HepG2 (cell line): ENCODE measurements at regions not wholly inside any gene's neighbourhood (a gene's known extent, or its start where the extent isn't known, plus 50 kb on each side); places are given as distances from the start of the nearest gene placed in this dataset.

Source experiments
- ASH2L ChIP-seq: fragments of 300-600, 200-600 bp; sonication (generic); IDR thresholded peaks from 2 replicates; pipeline ENCODE4 v1.7.0; 2017; ENCODE audit warnings: low read depth, mild to moderate bottlenecking, moderate library complexity, mixed read lengths, low read length; ENCODE audit not compliant: insufficient read length
- CHD2 ChIP-seq: IDR thresholded peaks from 2 replicates; pipeline ENCODE4 v1.6.1; 2011; ENCODE audit warnings: low read depth, low read length, improper control_type of control experiment
- FIP1L1 ChIP-seq: fragments of 200-400 bp; formaldehyde crosslinking; IDR thresholded peaks from 2 replicates; pipeline ENCODE4 v1.6.1; 2018; ENCODE audit warnings: low read depth, mild to moderate bottlenecking, low read length, moderate library complexity, borderline replicate concordance; ENCODE audit not compliant: insufficient read depth
- HOXA7 ChIP-seq: sonication (generic); formaldehyde crosslinking; IDR thresholded peaks from 2 replicates; pipeline ENCODE4 v1.8.1; 2022; ENCODE audit warnings: mild to moderate bottlenecking, missing genetic modification reagents, moderate library complexity
- NRL ChIP-seq: sonication (generic); formaldehyde crosslinking; IDR thresholded peaks from 2 replicates; pipeline ENCODE4 v1.5.0; 2020; ENCODE audit warnings: missing genetic modification reagents, mild to moderate bottlenecking, moderate library complexity, borderline replicate concordance
- PHF8 ChIP-seq: sonication (generic); formaldehyde crosslinking; IDR thresholded peaks from 2 replicates; pipeline ENCODE4 v1.5.0; 2020; ENCODE audit warnings: missing genetic modification reagents
- POLR2A ChIP-seq, 2 experiments: IDR thresholded peaks; 2 replicates each; pipeline ENCODE4 v1.6.1; 2011; ENCODE audit warnings: low read depth in 2 of 2, low read length in 2 of 2, mild to moderate bottlenecking in 1 of 2, moderate library complexity in 1 of 2; ENCODE audit not compliant: insufficient read depth in 1 of 2
- SP4 ChIP-seq: sonication (generic); formaldehyde crosslinking; IDR thresholded peaks from 2 replicates; pipeline ENCODE4 v1.8.1; 2023; ENCODE audit warnings: mild to moderate bottlenecking, missing genetic modification reagents
- ZNF557 ChIP-seq: sonication (generic); formaldehyde crosslinking; IDR thresholded peaks from 2 replicates; pipeline ENCODE4 v1.4.0; 2020; ENCODE audit warnings: missing genetic modification reagents
- ZNF782 ChIP-seq: sonication (generic); formaldehyde crosslinking; IDR thresholded peaks from 2 replicates; pipeline ENCODE4 v1.4.0; 2020; ENCODE audit warnings: missing genetic modification reagents, mild to moderate bottlenecking, borderline replicate concordance
- TF ChIP-seq, protein P1 (sequence below): sonication (generic); formaldehyde crosslinking; IDR thresholded peaks from 2 replicates; pipeline ENCODE4 v1.8.0; 2022; ENCODE audit warnings: mild to moderate bottlenecking, missing genetic modification reagents; ENCODE audit not compliant: insufficient replicate concordance
- TF ChIP-seq, protein P2 (sequence below): sonication (generic); formaldehyde crosslinking; IDR thresholded peaks from 2 replicates; pipeline ENCODE4 v1.5.0; 2020; ENCODE audit warnings: mild to moderate bottlenecking, missing genetic modification reagents, moderate library complexity

DNA sequence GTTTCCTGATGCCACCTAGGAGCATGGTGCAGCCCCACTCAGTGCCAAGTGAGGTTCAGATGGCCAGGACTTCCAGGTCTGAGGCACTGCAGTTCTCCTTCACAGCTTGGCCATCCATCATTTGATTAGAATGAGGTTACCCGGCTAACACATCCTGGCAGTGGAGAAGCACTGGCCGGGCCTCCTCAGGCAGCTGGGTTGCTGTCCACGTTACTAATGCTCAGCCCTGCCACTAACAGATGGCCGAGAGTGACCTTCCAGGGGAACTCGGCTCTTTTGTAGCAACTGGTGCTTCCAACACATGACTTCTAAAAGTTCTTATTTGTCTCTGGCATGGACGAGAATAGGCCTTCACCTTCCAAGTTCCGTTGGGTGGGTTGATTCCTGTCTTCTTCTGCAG is 204.6 kb upstream of the CFAP20DC start:
- TF ChIP-seq POLR2A (IDR thresholded peaks at IDR 0.05; ENCODE audit: insufficient read depth in 1 of 2, low read depth in 2 of 2, low read length in 2 of 2) (no peak), FIP1L1 (no peak), ASH2L (no peak), HOXA7 (CRISPR knock-in tag) (no peak), NRL (CRISPR knock-in tag) (no peak), SP4 (CRISPR knock-in tag) (no peak), PHF8 (CRISPR knock-in tag) (no peak), CHD2 (no peak), ZNF557 (CRISPR knock-in tag) (no peak), ZNF782 (no peak)
- TF ChIP-seq, protein P1, sequence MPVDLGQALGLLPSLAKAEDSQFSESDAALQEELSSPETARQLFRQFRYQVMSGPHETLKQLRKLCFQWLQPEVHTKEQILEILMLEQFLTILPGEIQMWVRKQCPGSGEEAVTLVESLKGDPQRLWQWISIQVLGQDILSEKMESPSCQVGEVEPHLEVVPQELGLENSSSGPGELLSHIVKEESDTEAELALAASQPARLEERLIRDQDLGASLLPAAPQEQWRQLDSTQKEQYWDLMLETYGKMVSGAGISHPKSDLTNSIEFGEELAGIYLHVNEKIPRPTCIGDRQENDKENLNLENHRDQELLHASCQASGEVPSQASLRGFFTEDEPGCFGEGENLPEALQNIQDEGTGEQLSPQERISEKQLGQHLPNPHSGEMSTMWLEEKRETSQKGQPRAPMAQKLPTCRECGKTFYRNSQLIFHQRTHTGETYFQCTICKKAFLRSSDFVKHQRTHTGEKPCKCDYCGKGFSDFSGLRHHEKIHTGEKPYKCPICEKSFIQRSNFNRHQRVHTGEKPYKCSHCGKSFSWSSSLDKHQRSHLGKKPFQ (CRISPR knock-in tag), result no peak
- TF ChIP-seq, protein P2, sequence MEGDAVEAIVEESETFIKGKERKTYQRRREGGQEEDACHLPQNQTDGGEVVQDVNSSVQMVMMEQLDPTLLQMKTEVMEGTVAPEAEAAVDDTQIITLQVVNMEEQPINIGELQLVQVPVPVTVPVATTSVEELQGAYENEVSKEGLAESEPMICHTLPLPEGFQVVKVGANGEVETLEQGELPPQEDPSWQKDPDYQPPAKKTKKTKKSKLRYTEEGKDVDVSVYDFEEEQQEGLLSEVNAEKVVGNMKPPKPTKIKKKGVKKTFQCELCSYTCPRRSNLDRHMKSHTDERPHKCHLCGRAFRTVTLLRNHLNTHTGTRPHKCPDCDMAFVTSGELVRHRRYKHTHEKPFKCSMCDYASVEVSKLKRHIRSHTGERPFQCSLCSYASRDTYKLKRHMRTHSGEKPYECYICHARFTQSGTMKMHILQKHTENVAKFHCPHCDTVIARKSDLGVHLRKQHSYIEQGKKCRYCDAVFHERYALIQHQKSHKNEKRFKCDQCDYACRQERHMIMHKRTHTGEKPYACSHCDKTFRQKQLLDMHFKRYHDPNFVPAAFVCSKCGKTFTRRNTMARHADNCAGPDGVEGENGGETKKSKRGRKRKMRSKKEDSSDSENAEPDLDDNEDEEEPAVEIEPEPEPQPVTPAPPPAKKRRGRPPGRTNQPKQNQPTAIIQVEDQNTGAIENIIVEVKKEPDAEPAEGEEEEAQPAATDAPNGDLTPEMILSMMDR (CRISPR knock-in tag), result no peak
